HEK293 (cell line): ENCODE measurements at regions not wholly inside any gene's neighbourhood (a gene's known extent, or its start where the extent isn't known, plus 50 kb on each side); places are given as distances from the start of the nearest gene placed in this dataset.

Source experiments
- CTCF ChIA-PET: fragments of 350-600 bp; formaldehyde crosslinking; extraction: SDS; loops from one replicate; lab custom pipeline; 2021; ENCODE audit warnings: antibody characterized with exemption; lab: Yijun Ruan, JAX
- POLR2A ChIA-PET: fragments of 300-600 bp; formaldehyde crosslinking; extraction: SDS; loops from one replicate; lab custom pipeline; 2020; ENCODE audit warnings: antibody characterized with exemption, inconsistent platforms; lab: Yijun Ruan, JAX
- H3K27ac ChIP-seq: fragments of 200-500 bp; sonication (Bioruptor generic); 2 replicates; pipeline ENCODE4 v1.5.1; 2014; ENCODE audit warnings: low read depth, low read length, control low read depth, inconsistent platforms; ENCODE audit errors: extremely low read depth
- H3K36me3 ChIP-seq, 2 experiments: fragments of 200-500 bp in 1 of 2; sonication (Bioruptor generic) in 1 of 2; 1 replicate in 1 of 2; 2 replicates in 1 of 2; pipeline ENCODE4 v1.5.1; 2014 to 2017; ENCODE audit warnings: inconsistent platforms in 2 of 2, low read length in 2 of 2; ENCODE audit not compliant: control insufficient read depth in 2 of 2, insufficient read depth in 1 of 2
- H3K4me1 ChIP-seq: fragments of 200-500 bp; sonication (Bioruptor generic); 2 replicates; pipeline ENCODE4 v1.5.1; 2014; ENCODE audit warnings: mild to moderate bottlenecking, low read length, inconsistent platforms; ENCODE audit not compliant: control insufficient read depth, insufficient read depth
- H3K4me3 ChIP-seq: 2 replicates; pipeline ENCODE4 v1.5.1; 2011; ENCODE audit warnings: low read depth, mild to moderate bottlenecking, control low read depth, low read length, moderate library complexity
- H3K9me3 ChIP-seq: fragments of 200-500 bp; sonication (Bioruptor generic); 2 replicates; pipeline ENCODE4 v1.5.1; 2014; ENCODE audit warnings: low read depth, low read length, inconsistent platforms; ENCODE audit not compliant: control insufficient read depth, insufficient read depth
- OVOL3 ChIP-seq: fragments of 450-650 bp; formaldehyde crosslinking; IDR thresholded peaks from 2 replicates; pipeline ENCODE4 v1.5.1; 2016; ENCODE audit warnings: missing biosample characterization, missing genetic modification characterization
- SCRT2 ChIP-seq: fragments of 450-650 bp; formaldehyde crosslinking; IDR thresholded peaks from 2 replicates; pipeline ENCODE4 v1.5.1; 2016; ENCODE audit warnings: missing biosample characterization, missing genetic modification characterization
- YY1 ChIP-seq: fragments of 450-650 bp; formaldehyde crosslinking; IDR thresholded peaks from 2 replicates; pipeline ENCODE4 v1.5.1; 2018; ENCODE audit warnings: missing biosample characterization, missing genetic modification characterization
- ZFHX2 ChIP-seq: fragments of 450-650 bp; formaldehyde crosslinking; conservative IDR thresholded peaks from 2 replicates; pipeline ENCODE4 v1.5.1; 2016; ENCODE audit warnings: missing biosample characterization, missing genetic modification characterization
- ZFP69B ChIP-seq: fragments of 450-650 bp; formaldehyde crosslinking; IDR thresholded peaks from 2 replicates; pipeline ENCODE4 v1.5.1; 2016; ENCODE audit warnings: missing biosample characterization, missing genetic modification characterization
- ZNF112 ChIP-seq: fragments of 450-650 bp; formaldehyde crosslinking; IDR thresholded peaks from 2 replicates; pipeline ENCODE4 v1.5.0; 2017; ENCODE audit warnings: missing biosample characterization, missing genetic modification characterization
- ZNF133 ChIP-seq: fragments of 450-650 bp; formaldehyde crosslinking; IDR thresholded peaks from 2 replicates; pipeline ENCODE4 v1.5.1; 2016; ENCODE audit warnings: missing biosample characterization, missing genetic modification characterization
- ZNF140 ChIP-seq: fragments of 450-650 bp; formaldehyde crosslinking; IDR thresholded peaks from 2 replicates; pipeline ENCODE4 v1.5.1; 2016; ENCODE audit warnings: missing biosample characterization, missing genetic modification characterization
- ZNF169 ChIP-seq: fragments of 450-650 bp; formaldehyde crosslinking; IDR thresholded peaks from 2 replicates; pipeline ENCODE4 v1.5.1; 2016; ENCODE audit warnings: missing biosample characterization, missing genetic modification characterization
- ZNF239 ChIP-seq: fragments of 450-650 bp; formaldehyde crosslinking; IDR thresholded peaks from 2 replicates; pipeline ENCODE4 v1.5.1; 2016; ENCODE audit warnings: missing biosample characterization, missing genetic modification characterization
- ZNF416 ChIP-seq: fragments of 450-650 bp; formaldehyde crosslinking; IDR thresholded peaks from 2 replicates; pipeline ENCODE4 v1.5.1; 2016; ENCODE audit warnings: missing biosample characterization, missing genetic modification characterization
- TF ChIP-seq, protein P1 (sequence below): fragments of 450-650 bp; formaldehyde crosslinking; IDR thresholded peaks from 2 replicates; pipeline ENCODE4 v1.5.1; 2017; ENCODE audit warnings: missing biosample characterization, missing genetic modification characterization
- TF ChIP-seq, protein P2 (sequence below): fragments of 450-650 bp; formaldehyde crosslinking; IDR thresholded peaks from 2 replicates; pipeline ENCODE4 v1.5.1; 2016; ENCODE audit warnings: missing biosample characterization, missing genetic modification characterization
- TF ChIP-seq, protein P3 (sequence below): fragments of 450-650 bp; formaldehyde crosslinking; IDR thresholded peaks from 2 replicates; pipeline ENCODE4 v1.5.1; 2016; ENCODE audit warnings: missing biosample characterization, missing genetic modification characterization
- TF ChIP-seq, protein P4 (sequence below): fragments of 450-650 bp; formaldehyde crosslinking; IDR thresholded peaks from 2 replicates; pipeline ENCODE4 v1.5.1; 2016; ENCODE audit warnings: missing biosample characterization, missing genetic modification characterization
- TF ChIP-seq, protein P5 (sequence below): fragments of 450-650 bp; formaldehyde crosslinking; IDR thresholded peaks from 2 replicates; pipeline ENCODE4 v1.5.1; 2016; ENCODE audit warnings: missing biosample characterization, missing genetic modification characterization
- TF ChIP-seq, protein P6 (sequence below): fragments of 450-650 bp; formaldehyde crosslinking; IDR thresholded peaks from 2 replicates; pipeline ENCODE4 v1.5.1; 2016; ENCODE audit warnings: missing biosample characterization, missing genetic modification characterization
- TF ChIP-seq, protein P7 (sequence below): fragments of 450-650 bp; formaldehyde crosslinking; IDR thresholded peaks from 2 replicates; pipeline ENCODE4 v1.5.1; 2017; ENCODE audit warnings: missing biosample characterization, missing genetic modification characterization
- TF ChIP-seq, protein P8 (sequence below): fragments of 450-650 bp; formaldehyde crosslinking; IDR thresholded peaks from 2 replicates; pipeline ENCODE4 v1.5.1; 2016; ENCODE audit warnings: missing biosample characterization, missing genetic modification characterization

DNA sequence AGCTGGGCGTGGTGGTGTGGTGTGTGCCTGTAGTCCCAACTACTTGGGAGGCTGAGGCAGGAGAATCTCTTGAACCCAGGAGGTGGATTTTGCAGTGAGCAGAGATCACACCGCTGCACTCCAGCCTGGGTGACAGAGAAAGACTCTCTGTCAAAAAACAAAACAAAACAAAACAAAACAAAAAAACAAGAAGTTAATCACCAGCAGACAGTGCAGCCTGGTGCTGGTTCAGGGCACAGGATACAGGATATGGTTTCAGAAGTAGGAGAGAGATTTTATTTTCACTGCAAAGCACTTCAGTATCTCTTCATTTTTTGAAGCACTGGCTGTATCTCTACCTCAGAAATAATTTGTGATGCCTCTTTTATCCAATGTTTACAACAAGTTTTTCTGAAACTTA is 1222.9 kb upstream of the PRKX start:
- POLR2A ChIA-PET: no interaction called here
- Histone ChIP-seq H3K4me1 (no peaks in the 10 kb centered on the region), H3K4me3 (no peak overlapping the region), H3K27ac (no peak overlapping the region), H3K36me3 (no peaks in the 10 kb centered on the region), H3K9me3 (no peaks in the 10 kb centered on the region)
- TF ChIP-seq, protein P1, sequence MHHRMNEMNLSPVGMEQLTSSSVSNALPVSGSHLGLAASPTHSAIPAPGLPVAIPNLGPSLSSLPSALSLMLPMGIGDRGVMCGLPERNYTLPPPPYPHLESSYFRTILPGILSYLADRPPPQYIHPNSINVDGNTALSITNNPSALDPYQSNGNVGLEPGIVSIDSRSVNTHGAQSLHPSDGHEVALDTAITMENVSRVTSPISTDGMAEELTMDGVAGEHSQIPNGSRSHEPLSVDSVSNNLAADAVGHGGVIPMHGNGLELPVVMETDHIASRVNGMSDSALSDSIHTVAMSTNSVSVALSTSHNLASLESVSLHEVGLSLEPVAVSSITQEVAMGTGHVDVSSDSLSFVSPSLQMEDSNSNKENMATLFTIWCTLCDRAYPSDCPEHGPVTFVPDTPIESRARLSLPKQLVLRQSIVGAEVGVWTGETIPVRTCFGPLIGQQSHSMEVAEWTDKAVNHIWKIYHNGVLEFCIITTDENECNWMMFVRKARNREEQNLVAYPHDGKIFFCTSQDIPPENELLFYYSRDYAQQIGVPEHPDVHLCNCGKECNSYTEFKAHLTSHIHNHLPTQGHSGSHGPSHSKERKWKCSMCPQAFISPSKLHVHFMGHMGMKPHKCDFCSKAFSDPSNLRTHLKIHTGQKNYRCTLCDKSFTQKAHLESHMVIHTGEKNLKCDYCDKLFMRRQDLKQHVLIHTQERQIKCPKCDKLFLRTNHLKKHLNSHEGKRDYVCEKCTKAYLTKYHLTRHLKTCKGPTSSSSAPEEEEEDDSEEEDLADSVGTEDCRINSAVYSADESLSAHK: no peak
- TF ChIP-seq YY1 (tag by site-specific recombination) (no peak), ZNF112 (tag by site-specific recombination) (no peak), ZNF416 (tag by site-specific recombination) (no peak), ZNF133 (no peak)
- CTCF ChIA-PET: no interaction called here

DNA sequence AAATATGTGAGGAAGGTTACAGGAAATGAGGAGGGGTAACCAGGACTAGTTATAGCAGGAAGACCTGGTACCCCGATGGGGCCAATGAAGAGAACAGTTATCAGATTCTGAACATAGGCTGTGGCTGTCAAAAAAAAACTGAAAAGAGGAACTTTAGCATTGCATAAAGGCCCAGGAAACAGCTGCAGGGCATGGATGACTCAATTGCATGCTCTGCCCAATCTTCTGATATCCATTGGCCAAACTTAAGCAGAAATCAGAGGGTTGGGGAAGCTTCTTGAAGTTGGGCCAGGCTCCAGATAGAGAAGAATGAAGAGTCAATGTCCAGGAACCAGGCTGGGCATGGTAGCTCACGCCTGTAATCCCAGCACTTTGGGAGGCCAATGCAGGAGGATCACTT is 1222.4 kb upstream of the PRKX start:
- Histone ChIP-seq H3K9me3 (no peaks in the 10 kb centered on the region), H3K27ac (no peak overlapping the region), H3K4me3 (no peak overlapping the region), H3K4me1 (no peaks in the 10 kb centered on the region), H3K36me3 (no peaks in the 10 kb centered on the region)
- CTCF ChIA-PET: no interaction called here
- POLR2A ChIA-PET: no interaction called here
- TF ChIP-seq, protein P2, sequence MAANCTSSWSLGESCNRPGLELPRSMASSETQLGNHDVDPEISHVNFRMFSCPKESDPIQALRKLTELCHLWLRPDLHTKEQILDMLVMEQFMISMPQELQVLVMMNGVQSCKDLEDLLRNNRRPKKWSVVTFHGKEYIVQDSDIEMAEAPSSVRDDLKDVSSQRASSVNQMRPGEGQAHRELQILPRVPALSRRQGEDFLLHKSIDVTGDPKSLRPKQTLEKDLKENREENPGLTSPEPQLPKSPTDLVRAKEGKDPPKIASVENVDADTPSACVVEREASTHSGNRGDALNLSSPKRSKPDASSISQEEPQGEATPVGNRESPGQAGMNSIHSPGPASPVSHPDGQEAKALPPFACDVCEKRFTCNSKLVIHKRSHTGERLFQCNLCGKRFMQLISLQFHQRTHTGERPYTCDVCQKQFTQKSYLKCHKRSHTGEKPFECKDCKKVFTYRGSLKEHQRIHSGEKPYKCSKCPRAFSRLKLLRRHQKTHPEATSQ: no peak
- no peak for TF ChIP-seq OVOL3
- no peak for TF ChIP-seq SCRT2
- TF ChIP-seq, protein P3, sequence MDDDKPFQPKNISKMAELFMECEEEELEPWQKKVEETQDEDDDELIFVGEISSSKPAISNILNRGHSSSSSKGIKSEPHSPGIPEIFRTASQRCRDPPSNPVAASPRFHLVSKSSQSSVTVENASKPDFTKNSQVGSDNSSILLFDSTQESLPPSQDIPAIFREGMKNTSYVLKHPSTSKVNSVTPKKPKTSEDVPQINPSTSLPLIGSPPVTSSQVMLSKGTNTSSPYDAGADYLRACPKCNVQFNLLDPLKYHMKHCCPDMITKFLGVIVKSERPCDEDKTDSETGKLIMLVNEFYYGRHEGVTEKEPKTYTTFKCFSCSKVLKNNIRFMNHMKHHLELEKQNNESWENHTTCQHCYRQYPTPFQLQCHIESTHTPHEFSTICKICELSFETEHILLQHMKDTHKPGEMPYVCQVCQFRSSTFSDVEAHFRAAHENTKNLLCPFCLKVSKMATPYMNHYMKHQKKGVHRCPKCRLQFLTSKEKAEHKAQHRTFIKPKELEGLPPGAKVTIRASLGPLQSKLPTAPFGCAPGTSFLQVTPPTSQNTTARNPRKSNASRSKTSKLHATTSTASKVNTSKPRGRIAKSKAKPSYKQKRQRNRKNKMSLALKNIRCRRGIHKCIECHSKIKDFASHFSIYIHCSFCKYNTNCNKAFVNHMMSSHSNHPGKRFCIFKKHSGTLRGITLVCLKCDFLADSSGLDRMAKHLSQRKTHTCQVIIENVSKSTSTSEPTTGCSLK: no peak
- no peak for TF ChIP-seq ZNF140 (tag by site-specific recombination)
- TF ChIP-seq ZFHX2 (tag by site-specific recombination): no peak
- TF ChIP-seq, protein P4, sequence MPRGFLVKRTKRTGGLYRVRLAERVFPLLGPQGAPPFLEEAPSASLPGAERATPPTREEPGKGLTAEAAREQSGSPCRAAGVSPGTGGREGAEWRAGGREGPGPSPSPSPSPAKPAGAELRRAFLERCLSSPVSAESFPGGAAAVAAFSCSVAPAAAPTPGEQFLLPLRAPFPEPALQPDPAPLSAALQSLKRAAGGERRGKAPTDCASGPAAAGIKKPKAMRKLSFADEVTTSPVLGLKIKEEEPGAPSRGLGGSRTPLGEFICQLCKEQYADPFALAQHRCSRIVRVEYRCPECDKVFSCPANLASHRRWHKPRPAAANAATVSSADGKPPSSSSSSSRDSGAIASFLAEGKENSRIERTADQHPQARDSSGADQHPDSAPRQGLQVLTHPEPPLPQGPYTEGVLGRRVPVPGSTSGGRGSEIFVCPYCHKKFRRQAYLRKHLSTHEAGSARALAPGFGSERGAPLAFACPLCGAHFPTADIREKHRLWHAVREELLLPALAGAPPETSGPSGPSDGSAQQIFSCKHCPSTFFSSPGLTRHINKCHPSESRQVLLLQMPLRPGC (tag by site-specific recombination): no peak
- TF ChIP-seq ZNF239: no peak
- TF ChIP-seq, protein P5, sequence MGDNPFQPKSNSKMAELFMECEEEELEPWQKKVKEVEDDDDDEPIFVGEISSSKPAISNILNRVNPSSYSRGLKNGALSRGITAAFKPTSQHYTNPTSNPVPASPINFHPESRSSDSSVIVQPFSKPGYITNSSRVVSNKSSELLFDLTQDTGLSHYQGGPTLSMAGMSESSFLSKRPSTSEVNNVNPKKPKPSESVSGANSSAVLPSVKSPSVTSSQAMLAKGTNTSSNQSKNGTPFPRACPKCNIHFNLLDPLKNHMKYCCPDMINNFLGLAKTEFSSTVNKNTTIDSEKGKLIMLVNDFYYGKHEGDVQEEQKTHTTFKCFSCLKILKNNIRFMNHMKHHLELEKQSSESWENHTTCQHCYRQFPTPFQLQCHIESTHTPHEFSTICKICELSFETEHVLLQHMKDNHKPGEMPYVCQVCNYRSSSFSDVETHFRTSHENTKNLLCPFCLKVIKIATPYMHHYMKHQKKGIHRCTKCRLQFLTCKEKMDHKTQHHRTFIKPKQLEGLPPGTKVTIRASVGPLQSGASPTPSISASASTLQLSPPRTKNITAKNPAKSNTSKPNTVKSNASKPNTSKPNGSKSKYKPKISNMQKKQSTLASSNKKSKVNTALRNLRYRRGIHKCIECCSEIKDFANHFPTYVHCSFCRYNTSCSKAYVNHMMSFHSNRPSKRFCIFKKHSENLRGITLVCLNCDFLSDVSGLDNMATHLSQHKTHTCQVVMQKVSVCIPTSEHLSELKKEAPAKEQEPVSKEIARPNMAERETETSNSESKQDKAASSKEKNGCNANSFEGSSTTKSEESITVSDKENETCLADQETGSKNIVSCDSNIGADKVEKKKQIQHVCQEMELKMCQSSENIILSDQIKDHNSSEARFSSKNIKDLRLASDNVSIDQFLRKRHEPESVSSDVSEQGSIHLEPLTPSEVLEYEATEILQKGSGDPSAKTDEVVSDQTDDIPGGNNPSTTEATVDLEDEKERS (tag by site-specific recombination): no peak
- no peak for TF ChIP-seq ZFP69B (tag by site-specific recombination)
- TF ChIP-seq, protein P6, sequence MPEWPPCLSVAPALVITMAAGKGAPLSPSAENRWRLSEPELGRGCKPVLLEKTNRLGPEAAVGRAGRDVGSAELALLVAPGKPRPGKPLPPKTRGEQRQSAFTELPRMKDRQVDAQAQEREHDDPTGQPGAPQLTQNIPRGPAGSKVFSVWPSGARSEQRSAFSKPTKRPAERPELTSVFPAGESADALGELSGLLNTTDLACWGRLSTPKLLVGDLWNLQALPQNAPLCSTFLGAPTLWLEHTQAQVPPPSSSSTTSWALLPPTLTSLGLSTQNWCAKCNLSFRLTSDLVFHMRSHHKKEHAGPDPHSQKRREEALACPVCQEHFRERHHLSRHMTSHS (tag by site-specific recombination): no peak
- TF ChIP-seq, protein P7, sequence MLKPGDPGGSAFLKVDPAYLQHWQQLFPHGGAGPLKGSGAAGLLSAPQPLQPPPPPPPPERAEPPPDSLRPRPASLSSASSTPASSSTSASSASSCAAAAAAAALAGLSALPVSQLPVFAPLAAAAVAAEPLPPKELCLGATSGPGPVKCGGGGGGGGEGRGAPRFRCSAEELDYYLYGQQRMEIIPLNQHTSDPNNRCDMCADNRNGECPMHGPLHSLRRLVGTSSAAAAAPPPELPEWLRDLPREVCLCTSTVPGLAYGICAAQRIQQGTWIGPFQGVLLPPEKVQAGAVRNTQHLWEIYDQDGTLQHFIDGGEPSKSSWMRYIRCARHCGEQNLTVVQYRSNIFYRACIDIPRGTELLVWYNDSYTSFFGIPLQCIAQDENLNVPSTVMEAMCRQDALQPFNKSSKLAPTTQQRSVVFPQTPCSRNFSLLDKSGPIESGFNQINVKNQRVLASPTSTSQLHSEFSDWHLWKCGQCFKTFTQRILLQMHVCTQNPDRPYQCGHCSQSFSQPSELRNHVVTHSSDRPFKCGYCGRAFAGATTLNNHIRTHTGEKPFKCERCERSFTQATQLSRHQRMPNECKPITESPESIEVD (tag by site-specific recombination): no peak
- TF ChIP-seq, protein P8, sequence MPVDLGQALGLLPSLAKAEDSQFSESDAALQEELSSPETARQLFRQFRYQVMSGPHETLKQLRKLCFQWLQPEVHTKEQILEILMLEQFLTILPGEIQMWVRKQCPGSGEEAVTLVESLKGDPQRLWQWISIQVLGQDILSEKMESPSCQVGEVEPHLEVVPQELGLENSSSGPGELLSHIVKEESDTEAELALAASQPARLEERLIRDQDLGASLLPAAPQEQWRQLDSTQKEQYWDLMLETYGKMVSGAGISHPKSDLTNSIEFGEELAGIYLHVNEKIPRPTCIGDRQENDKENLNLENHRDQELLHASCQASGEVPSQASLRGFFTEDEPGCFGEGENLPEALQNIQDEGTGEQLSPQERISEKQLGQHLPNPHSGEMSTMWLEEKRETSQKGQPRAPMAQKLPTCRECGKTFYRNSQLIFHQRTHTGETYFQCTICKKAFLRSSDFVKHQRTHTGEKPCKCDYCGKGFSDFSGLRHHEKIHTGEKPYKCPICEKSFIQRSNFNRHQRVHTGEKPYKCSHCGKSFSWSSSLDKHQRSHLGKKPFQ: no peak
- TF ChIP-seq ZNF169: no peak
